GM12878 (cell line): ENCODE measurements at regions not wholly inside any gene's neighbourhood (a gene's known extent, or its start where the extent isn't known, plus 50 kb on each side); places are given as distances from the start of the nearest gene placed in this dataset.

Experiments used
- ATAC-seq: fragments of 200-7000 bp; cut with Tn5 transposase; 3 replicates; pipeline ENCODE4 v1.9.1; 2020; ENCODE audit warnings: mild to moderate bottlenecking, moderate library complexity
- BruUV-seq: library from RNA; stranded (reverse); fragments of 400-500 nt; replicated peaks from 2 replicates; lab custom pipeline; 2021; lab: Mats Ljungman, UMichigan
- CTCF ChIA-PET: fragments of 300-600 bp; sonication (Branson Sonifier 250); formaldehyde crosslinking; extraction: SDS; loops from one replicate; lab custom pipeline; 2021; ENCODE audit warnings: inconsistent platforms; lab: Yijun Ruan, JAX
- POLR2A ChIA-PET: fragments of 350-600 bp; formaldehyde crosslinking; extraction: SDS; loops from one replicate; lab custom pipeline; 2021; ENCODE audit warnings: inconsistent platforms; lab: Charles Lee
- RAD21 ChIA-PET: fragments of 300-600 bp; sonication (Branson Sonifier 250); formaldehyde crosslinking; loops from one replicate; lab custom pipeline; 2023; ENCODE audit warnings: antibody characterized with exemption; ENCODE audit not compliant: unreplicated experiment; lab: Charles Lee
- SMC1A ChIA-PET: fragments of 300-600 bp; sonication (Branson Sonifier 250); formaldehyde crosslinking; loops from one replicate; lab custom pipeline; 2023; ENCODE audit not compliant: unreplicated experiment, uncharacterized antibody; lab: Charles Lee
- DNase-seq: peaks from one replicate; pipeline ENCODE4 v3.0.0-alpha.2; 2011; ENCODE audit warnings: low read depth, low spot score
- FAIRE-seq: peaks from 3 replicates; lab custom pipeline; 2011; peaks lifted over from hg19 to GRCh38; lab: Jason Lieb, UNC
- H2AFZ ChIP-seq: 2 replicates; pipeline ENCODE4 v1.6.0; 2011; ENCODE audit warnings: low read depth, low read length, control low read depth; ENCODE audit not compliant: control insufficient read depth
- H3K27ac ChIP-seq: 2 replicates; pipeline ENCODE4 v1.5.1; 2011; ENCODE audit warnings: control low read depth; ENCODE audit not compliant: control insufficient read depth, insufficient read depth
- H3K27me3 ChIP-seq, 2 experiments: replicated peaks in 1 of 2; 2 replicates each; pipeline versions ENCODE4 v1.6.0 to v1.6.1; 2011; ENCODE audit warnings: low read length in 1 of 2; ENCODE audit not compliant: control insufficient read depth in 2 of 2, insufficient read depth in 2 of 2
- H3K36me3 ChIP-seq, 2 experiments: 2 replicates each; pipeline ENCODE4 v1.5.1; 2011; ENCODE audit warnings: low read length in 1 of 2; ENCODE audit not compliant: control insufficient read depth in 2 of 2, insufficient read depth in 2 of 2
- H3K4me1 ChIP-seq: 2 replicates; pipeline ENCODE4 v1.6.1; 2011; ENCODE audit warnings: mild to moderate bottlenecking, low read length, moderate library complexity, mixed read lengths; ENCODE audit not compliant: control insufficient read depth, insufficient read depth
- H3K4me2 ChIP-seq: 2 replicates; pipeline ENCODE4 v1.6.0; 2011; ENCODE audit warnings: control low read depth; ENCODE audit not compliant: control insufficient read depth, insufficient read depth
- H3K4me3 ChIP-seq: fragments of 200-600 bp; sonication (generic); 2 replicates; pipeline ENCODE4 v1.5.1; 2016
- H3K79me2 ChIP-seq: 2 replicates; pipeline ENCODE4 v1.6.0; 2011; ENCODE audit warnings: low read length; ENCODE audit not compliant: control insufficient read depth, insufficient read depth
- H3K9ac ChIP-seq: 2 replicates; pipeline ENCODE4 v1.8.0; 2011; ENCODE audit warnings: low read length, control low read depth, mixed read lengths; ENCODE audit not compliant: control insufficient read depth, insufficient read depth
- H3K9me3 ChIP-seq: replicated peaks from 3 replicates; pipeline ENCODE4 v1.5.1; 2011; ENCODE audit warnings: mild to moderate bottlenecking, low read length; ENCODE audit not compliant: control insufficient read depth, insufficient read depth
- H4K20me1 ChIP-seq: 2 replicates; pipeline ENCODE4 v1.6.0; 2011; ENCODE audit not compliant: control insufficient read depth, insufficient read depth
- ATF3 ChIP-seq: IDR thresholded peaks from 2 replicates; pipeline ENCODE4 v1.6.1; 2011; ENCODE audit warnings: low read depth, mild to moderate bottlenecking, low read length, moderate library complexity, borderline replicate concordance; ENCODE audit errors: extremely low read depth
- CEBPB ChIP-seq, 2 experiments: fragments of 150-350 bp in 1 of 2; IDR thresholded peaks; 2 replicates each; pipeline ENCODE4 v1.6.1; 2012 to 2014; ENCODE audit warnings: low read depth in 2 of 2, low read length in 2 of 2, borderline replicate concordance in 1 of 2, inconsistent platforms in 1 of 2
- CTCF ChIP-seq, 3 experiments: IDR thresholded peaks in 2 of 3; conservative IDR thresholded peaks in 1 of 3; 2 replicates each; pipeline ENCODE4 v1.5.1; 2011; ENCODE audit warnings: low read depth in 3 of 3, low read length in 3 of 3, mild to moderate bottlenecking in 3 of 3, control low read depth in 2 of 3, moderate library complexity in 2 of 3, inconsistent platforms in 1 of 3, mixed read lengths in 1 of 3; ENCODE audit not compliant: control insufficient read depth in 2 of 3, insufficient read depth in 1 of 3; ENCODE audit errors: extremely low read depth in 1 of 3
- ETV6 ChIP-seq, 2 experiments: fragments of 450-650 bp in 1 of 2; IDR thresholded peaks in 1 of 2; conservative IDR thresholded peaks in 1 of 2; 2 replicates each; pipeline ENCODE4 v1.6.1; 2014; ENCODE audit warnings: antibody characterized with exemption in 1 of 2, borderline replicate concordance in 1 of 2, low read depth in 1 of 2, mild to moderate bottlenecking in 1 of 2, moderate library complexity in 1 of 2
- KLF5 ChIP-seq: fragments of 450-650 bp; IDR thresholded peaks from 2 replicates; pipeline ENCODE4 v1.6.1; 2014; ENCODE audit warnings: mild to moderate bottlenecking; ENCODE audit not compliant: partially characterized antibody
- MEF2A ChIP-seq: IDR thresholded peaks from 2 replicates; pipeline ENCODE4 v1.6.1; 2011; ENCODE audit warnings: low read depth, mild to moderate bottlenecking, low read length, moderate library complexity; ENCODE audit not compliant: insufficient read depth
- MEF2B ChIP-seq: fragments of 450-650 bp; IDR thresholded peaks from 2 replicates; pipeline ENCODE4 v1.6.1; 2018; ENCODE audit warnings: mild to moderate bottlenecking, moderate library complexity; ENCODE audit not compliant: partially characterized antibody, poor library complexity, severe bottlenecking
- PBX3 ChIP-seq: IDR thresholded peaks from 2 replicates; pipeline ENCODE4 v1.6.1; 2011; ENCODE audit warnings: mild to moderate bottlenecking, low read depth, low read length, moderate library complexity; ENCODE audit not compliant: insufficient replicate concordance
- REST ChIP-seq: IDR thresholded peaks from 2 replicates; pipeline ENCODE4 v1.6.1; 2012; ENCODE audit warnings: mild to moderate bottlenecking, low read depth, low read length
- RUNX3 ChIP-seq: IDR thresholded peaks from 2 replicates; pipeline ENCODE4 v1.6.1; 2012; ENCODE audit warnings: low read length, inconsistent platforms
- SREBF2 ChIP-seq: IDR thresholded peaks from 2 replicates; pipeline ENCODE4 v1.6.1; 2012; ENCODE audit warnings: mild to moderate bottlenecking, low read length
- STAT1 ChIP-seq: fragments of 450-650 bp; conservative IDR thresholded peaks from 2 replicates; pipeline ENCODE4 v1.6.1; 2014; ENCODE audit warnings: antibody characterized with exemption, mild to moderate bottlenecking
- SUZ12 ChIP-seq: fragments of 200-600 bp; sonication (generic); IDR thresholded peaks from one replicate; pipeline ENCODE4 v1.6.1; 2018; ENCODE audit warnings: antibody characterized with exemption, mild to moderate bottlenecking; ENCODE audit not compliant: unreplicated experiment
- TARDBP ChIP-seq: IDR thresholded peaks from 2 replicates; pipeline ENCODE4 v1.6.1; 2016; ENCODE audit warnings: borderline replicate concordance
- ZBTB33 ChIP-seq: fragments of 450-650 bp; IDR thresholded peaks from 2 replicates; pipeline ENCODE4 v1.6.1; 2017; ENCODE audit warnings: mild to moderate bottlenecking
- WGBS: methylation state at CpG from one replicate; pipeline ENCODE4 v1.1.6; 2016; ENCODE audit warnings: low lambda C conversion rate; ENCODE audit not compliant: insufficient replicate concordance, insufficient coverage; ENCODE audit errors: missing lambda C conversion rate; 5-methylcytosine and 5-hydroxymethylcytosine counted together
- in situ Hi-C: fragments of 300-500 bp; cut with MboI; formaldehyde crosslinking; loops from 9 replicates; pipeline ENCODE4 v1.14.3; 2018; ENCODE audit warnings: mixed read lengths
- intact Hi-C: fragments of 100-400 bp; cut with micrococcal nuclease; formaldehyde crosslinking; loops from one replicate; pipeline ENCODE4 v1.14.2; 2022; ENCODE audit not compliant: unreplicated experiment

- H3K9me3 ChIP-seq, result no peaks in the 10 kb centered on the region
- H3K4me2 ChIP-seq, result no peak overlapping the region
- FAIRE-seq (no peak), ATAC-seq (no peak), DNase-seq (no peak)
- no peaks in the 10 kb centered on the region for H3K27me3 ChIP-seq
- ChIA-PET CTCF (interaction anchor here (1.7 kb wide), 1 partner anchor 968 kb away, joined by 3 read pairs; no protein-coding TSS in a partner anchor), POLR2A (no interaction called here), SMC1A (interaction anchor here (1.1 kb wide), 1 partner anchor 967 kb away, joined by 3 read pairs; no protein-coding TSS in a partner anchor), RAD21 (interaction anchor here (0.8 kb wide), 1 partner anchor 968 kb away, joined by 4 read pairs; no protein-coding TSS in a partner anchor)
- BruUV-seq, result no TSS peak
- no peak overlapping the region for H3K9ac ChIP-seq
- H2AFZ ChIP-seq, result no peak overlapping the region
- intact Hi-C loops (no loop called here), in situ Hi-C loops (no loop called here)
- TF ChIP-seq SUZ12 (no peak), PBX3 (no peak), STAT1 (no peak), TARDBP (no peak), ETV6 (conservative IDR thresholded peaks at IDR 0.05 in 1 of 2, IDR thresholded peaks at IDR 0.05 in 1 of 2; ENCODE audit: borderline replicate concordance in 1 of 2, low read depth in 1 of 2) (no peak), SREBF2 (no peak), KLF5 (no peak), REST (no peak), RUNX3 (no peak), CTCF (IDR thresholded peaks at IDR 0.05 in 2 of 3, conservative IDR thresholded peaks at IDR 0.05 in 1 of 3; ENCODE audit: control insufficient read depth in 2 of 3, extremely low read depth in 1 of 3, insufficient read depth in 1 of 3, low read depth in 3 of 3, low read length in 3 of 3) (no peak), ZBTB33 (no peak), CEBPB (IDR thresholded peaks at IDR 0.05; ENCODE audit: borderline replicate concordance in 1 of 2, low read depth in 2 of 2, low read length in 2 of 2) (no peak), MEF2A (no peak), MEF2B (no peak), ATF3 (no peak)
- 32% methylated on average over 6 of the region's 6 CpGs for WGBS
- H3K4me3 ChIP-seq, result no peak overlapping the region
- H3K27ac ChIP-seq, result no peak overlapping the region
- no peaks in the 10 kb centered on the region for H4K20me1 ChIP-seq
- H3K36me3 ChIP-seq, result no peaks in the 10 kb centered on the region
- H3K4me1 ChIP-seq, result no peaks in the 10 kb centered on the region
- H3K79me2 ChIP-seq, result no peaks in the 10 kb centered on the region
These were observed 155.8 kb downstream of the TEX29 start for GRCh38 chr13:111476197-111476596.
